Uterus (tissue), 3 donors: ENCODE measurements at regions not wholly inside any gene's neighbourhood (a gene's known extent, or its start where the extent isn't known, plus 50 kb on each side); places are given as distances from the start of the nearest gene placed in this dataset.
"Not testable (repeated sequence)": the region's sequence is repeated elsewhere in the genome, so short reads cannot be mapped to it uniquely, and the experiment has no call there.

Source experiments
- DNase-seq, 2 donors: peaks; one replicate each; pipeline ENCODE4 v3.0.0-alpha.2; 2019 to 2020
- H3K27ac ChIP-seq, 2 donors: fragments of 200-600 bp; sonication (generic); 1 replicate in 1 of 2; 2 replicates in 1 of 2; pipeline ENCODE4 v1.5.1; 2016 to 2018
- H3K27me3 ChIP-seq, 2 donors: fragments of 200-600 bp; sonication (generic); one replicate each; pipeline ENCODE4 v1.5.1; 2018 to 2019; ENCODE audit warnings: control low read depth in 1 of 2
- H3K36me3 ChIP-seq, 2 donors: fragments of 200-600 bp; sonication (generic); one replicate each; pipeline ENCODE4 v1.5.1; 2019; ENCODE audit warnings: control low read depth in 1 of 2
- H3K4me1 ChIP-seq, 2 donors: fragments of 200-600 bp; sonication (generic); one replicate each; pipeline ENCODE4 v1.5.1; 2018 to 2019; ENCODE audit warnings: control low read depth in 1 of 2
- H3K4me3 ChIP-seq, 2 donors: fragments of 200-600 bp; sonication (generic); 1 replicate in 1 of 2; 2 replicates in 1 of 2; pipeline ENCODE4 v1.5.1; 2018 to 2019; ENCODE audit warnings: mild to moderate bottlenecking in 1 of 2
- H3K9me3 ChIP-seq, 2 donors: fragments of 200-600 bp; sonication (generic); one replicate each; pipeline ENCODE4 v1.5.1; 2019; ENCODE audit warnings: control low read depth in 1 of 2
- CTCF ChIP-seq, 4 experiments: fragments of 200-600 bp in 2 of 4; fragments of 450-650 bp in 2 of 4; sonication (generic) in 2 of 4; IDR thresholded peaks; one replicate each; pipeline ENCODE4 v1.5.1; 2016 to 2019; ENCODE audit warnings: antibody characterized with exemption in 4 of 4, mild to moderate bottlenecking in 2 of 4, moderate library complexity in 1 of 4
- POLR2A ChIP-seq, 2 donors: fragments of 450-650 bp; IDR thresholded peaks; one replicate each; pipeline ENCODE4 v1.6.1; 2016; ENCODE audit warnings: antibody characterized with exemption in 2 of 2, mild to moderate bottlenecking in 1 of 2, moderate library complexity in 1 of 2
- intact Hi-C: fragments of 100-400 bp; cut with DNase I; formaldehyde crosslinking; loops from one replicate; pipeline ENCODE4 v1.15.1; 2023; ENCODE audit warnings: low total_unique reads
- donor health status: DM: yes; HTN: yes; CAD: no.

DNA sequence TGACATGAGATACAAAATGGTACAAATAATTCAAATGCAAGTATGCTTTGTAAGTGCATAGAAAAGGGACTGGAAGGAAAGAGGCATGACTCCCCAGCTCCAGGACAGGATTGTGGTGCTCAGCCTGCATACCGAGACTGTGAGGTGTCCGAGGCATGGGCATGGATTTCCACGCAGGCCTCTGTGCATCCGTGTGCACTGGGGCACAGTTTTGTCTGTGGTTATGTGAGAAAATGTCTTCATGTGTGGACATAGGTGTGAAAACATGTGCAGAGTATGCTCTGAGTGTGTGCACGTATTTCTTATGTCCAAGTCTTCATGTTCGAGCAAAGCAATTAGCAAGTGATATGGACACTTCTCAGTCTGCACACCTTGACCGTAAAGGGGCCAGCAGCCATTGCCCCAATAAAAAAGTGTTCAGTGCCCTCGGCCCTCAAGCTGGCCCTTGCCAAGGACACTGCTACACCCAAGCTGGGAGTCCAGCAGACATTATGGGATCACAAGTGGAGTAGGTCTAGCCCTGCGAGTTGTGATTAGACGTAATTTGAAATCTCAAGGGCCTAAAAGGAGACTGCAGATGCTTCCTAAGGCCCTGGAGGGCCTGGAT is 120.7 kb downstream of the CYP26B1 start:
- no peak overlapping the region for H3K27ac ChIP-seq
- H3K4me1 ChIP-seq = no peaks in the 10 kb centered on the region
- H3K27me3 ChIP-seq = no peaks in the 10 kb centered on the region
- no peak for DNase-seq
- H3K9me3 ChIP-seq = no peaks in the 10 kb centered on the region
- TF ChIP-seq POLR2A (IDR thresholded peaks at IDR 0.05) = no peak
- no peak for TF ChIP-seq CTCF (IDR thresholded peaks at IDR 0.05)
- no peaks in the 10 kb centered on the region for H3K36me3 ChIP-seq
- intact Hi-C loops = no loop called here
- H3K4me3 ChIP-seq = no peak overlapping the region

GRCh38 chr2:72024451-72025175 is 123.0 kb downstream of the CYP26B1 start:
- no peak for DNase-seq
- Histone ChIP-seq H3K27me3 (no peaks in the 10 kb centered on the region), H3K4me1 (no peaks in the 10 kb centered on the region), H3K36me3 (no peaks in the 10 kb centered on the region), H3K27ac (no peak overlapping the region), H3K9me3 (no peaks in the 10 kb centered on the region), H3K4me3 (no peak overlapping the region)
- intact Hi-C loops = no loop called here
- TF ChIP-seq CTCF (IDR thresholded peaks at IDR 0.05) (no peak), POLR2A (IDR thresholded peaks at IDR 0.05) (no peak)

GRCh38 chr2:72023678-72024390 is 123.8 kb downstream of the CYP26B1 start:
- H3K36me3 ChIP-seq = no peaks in the 10 kb centered on the region
- no peak for DNase-seq
- no peaks in the 10 kb centered on the region for H3K9me3 ChIP-seq
- no peak overlapping the region for H3K4me3 ChIP-seq
- no peaks in the 10 kb centered on the region for H3K27me3 ChIP-seq
- TF ChIP-seq CTCF (IDR thresholded peaks at IDR 0.05) (no peak), POLR2A (IDR thresholded peaks at IDR 0.05) (no peak)
- intact Hi-C loops = no loop called here
- H3K4me1 ChIP-seq = no peaks in the 10 kb centered on the region
- no peak overlapping the region for H3K27ac ChIP-seq

GRCh38 chr2:72021371-72021770 is 126.3 kb downstream of the CYP26B1 start:
- H3K36me3 ChIP-seq, H3K27ac ChIP-seq, H3K9me3 ChIP-seq, DNase-seq, H3K4me3 ChIP-seq, intact Hi-C loops, H3K4me1 ChIP-seq, H3K27me3 ChIP-seq: not testable (repeated sequence)

GRCh38 chr2:72015266-72015665 is 132.4 kb downstream of the CYP26B1 start:
- intact Hi-C loops = no loop called here
- H3K9me3 ChIP-seq = no peaks in the 10 kb centered on the region
- TF ChIP-seq POLR2A (IDR thresholded peaks at IDR 0.05) = no peak
- no peak for TF ChIP-seq CTCF (IDR thresholded peaks at IDR 0.05)

More at GRCh38 chr2:72015266-72015665, 132.4 kb downstream of the CYP26B1 start:
- Histone ChIP-seq H3K27me3 (no peaks in the 10 kb centered on the region), H3K27ac (no peak overlapping the region), H3K4me3 (no peak overlapping the region), H3K4me1 (no peaks in the 10 kb centered on the region), H3K36me3 (no peaks in the 10 kb centered on the region)
- no peak for DNase-seq
